ENCODE measurements at regions not wholly inside any gene's neighbourhood (a gene's known extent, or its start where the extent isn't known, plus 50 kb on each side); places are given as distances from the start of the nearest gene placed in this dataset.
"Not testable (repeated sequence)": the region's sequence is repeated elsewhere in the genome, so short reads cannot be mapped to it uniquely, and the experiment has no call there.

- DNase-seq (ENCODE audit: low read depth) = no peak
Observed at GRCh38 chr2:163187119-163187518, 348.6 kb upstream of the KCNH7 start.

DNA sequence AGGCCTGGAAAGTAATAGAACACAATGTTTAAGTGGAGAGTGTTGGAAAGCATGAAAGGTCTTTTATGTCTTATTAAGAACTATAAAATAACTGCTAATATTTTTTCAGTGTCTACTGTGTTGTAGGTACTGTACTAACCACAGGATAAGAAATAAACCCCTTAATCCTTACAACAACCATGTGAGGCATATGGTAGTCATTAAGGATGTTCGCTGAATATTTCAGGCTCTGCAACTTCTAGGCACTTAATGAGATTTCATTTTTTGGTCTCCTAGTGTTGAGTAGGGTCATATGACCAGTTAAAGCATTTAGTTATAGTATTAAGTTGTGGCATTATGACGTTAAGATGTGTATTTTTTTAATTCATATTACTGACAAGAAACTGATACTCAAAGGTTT, 346.6 kb upstream of the KCNH7 start:
- no peak for DNase-seq (ENCODE audit: low read depth)

DNA sequence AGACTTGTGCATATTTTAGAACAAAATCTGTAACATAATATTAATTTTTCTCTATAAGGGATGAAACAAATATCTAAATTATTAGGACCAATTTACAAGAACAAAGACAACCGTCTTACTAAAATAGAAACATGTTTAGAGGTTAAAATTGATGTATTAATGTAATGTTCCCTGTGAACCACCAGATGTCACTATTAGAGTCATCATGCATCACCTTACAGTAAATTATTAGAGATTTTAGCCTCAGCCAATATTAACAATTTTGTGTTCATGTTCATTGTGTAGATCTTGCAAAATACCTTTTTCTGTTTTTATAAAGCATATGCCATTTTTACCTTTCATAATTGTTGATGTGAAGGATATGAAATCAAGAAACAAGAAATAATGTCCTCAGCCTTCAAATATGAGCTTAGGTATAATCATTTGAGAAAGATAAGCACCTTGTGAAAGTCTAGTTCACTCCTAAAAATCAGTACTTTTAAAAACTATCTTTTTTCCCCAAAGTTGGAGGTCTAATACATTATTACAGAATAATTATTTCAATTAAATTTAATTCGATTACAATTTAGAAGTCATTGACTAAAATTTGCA, 344.3 kb upstream of the KCNH7 start:
- no peak for DNase-seq (ENCODE audit: low read depth)

- no peak for DNase-seq (ENCODE audit: low read depth)
Observed at GRCh38 chr2:163177592-163177991, 339.0 kb upstream of the KCNH7 start.

- no peak for DNase-seq (ENCODE audit: low read depth)
Observed at GRCh38 chr2:163175294-163175693, 336.7 kb upstream of the KCNH7 start.

- no peak for DNase-seq (ENCODE audit: low read depth)
Observed at GRCh38 chr2:163173591-163173990, 335.0 kb upstream of the KCNH7 start.

DNA sequence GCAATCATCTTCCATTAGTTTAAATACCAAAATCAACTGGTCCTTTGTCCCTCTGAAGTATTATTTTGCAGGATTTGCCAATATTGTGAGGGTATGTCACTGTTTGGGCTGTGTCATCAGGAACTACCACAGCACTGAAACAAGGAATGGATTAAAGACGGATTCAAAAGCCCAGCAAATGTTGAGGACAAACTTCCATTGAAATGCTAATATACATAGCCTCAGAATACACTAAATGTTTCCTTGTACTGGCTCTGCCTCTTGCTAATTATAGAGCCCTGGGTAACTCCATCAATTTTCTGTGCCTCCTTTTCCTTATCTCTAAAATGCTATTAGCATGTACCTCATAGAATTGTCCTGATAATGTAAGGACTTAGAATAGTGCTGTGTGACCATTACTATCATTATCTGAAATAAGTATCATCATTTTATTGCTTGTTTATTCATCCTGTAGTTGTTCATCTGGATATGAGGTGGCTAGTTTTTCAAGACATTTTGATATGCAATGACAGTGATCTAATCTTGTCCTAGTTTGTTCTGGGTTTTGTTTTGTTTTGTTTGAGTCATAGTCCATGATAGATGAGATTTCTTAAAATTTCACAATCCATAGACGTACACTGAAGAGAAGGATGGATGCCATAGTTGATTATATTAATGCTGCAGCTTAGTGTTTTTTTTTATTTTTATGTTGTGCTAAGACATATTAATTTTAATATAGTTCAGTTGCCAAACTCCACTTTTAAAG, 333.4 kb upstream of the KCNH7 start:
- no peak for DNase-seq (ENCODE audit: low read depth)

DNA sequence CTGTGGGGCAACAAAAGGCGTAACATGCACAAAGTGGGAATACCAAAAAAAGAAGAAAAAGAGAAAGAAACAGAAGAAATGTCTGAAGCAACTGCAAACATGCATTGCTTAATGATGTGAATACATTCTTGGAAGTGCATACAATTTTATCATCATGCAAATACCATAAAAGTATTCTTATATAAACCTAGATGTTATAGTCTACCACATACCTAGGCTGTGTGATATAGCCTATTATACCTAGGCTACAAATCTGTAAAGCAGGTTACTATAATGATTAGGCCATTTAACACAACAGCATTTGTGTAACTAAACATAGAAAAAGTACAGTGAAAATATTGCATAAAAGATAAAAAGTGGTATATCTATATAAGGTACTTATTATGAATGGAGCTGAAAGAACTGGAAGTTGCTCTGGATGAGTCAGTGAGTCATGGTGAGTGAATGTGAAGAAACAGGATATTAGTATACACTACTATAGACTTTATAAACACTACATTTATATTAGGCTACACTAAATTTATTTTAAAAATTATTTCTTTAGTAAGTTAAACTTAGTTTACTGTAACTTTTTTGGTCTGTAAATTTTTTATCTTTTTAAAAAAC, 319.4 kb upstream of the KCNH7 start:
- DNase-seq (ENCODE audit: low read depth) = no peak

DNA sequence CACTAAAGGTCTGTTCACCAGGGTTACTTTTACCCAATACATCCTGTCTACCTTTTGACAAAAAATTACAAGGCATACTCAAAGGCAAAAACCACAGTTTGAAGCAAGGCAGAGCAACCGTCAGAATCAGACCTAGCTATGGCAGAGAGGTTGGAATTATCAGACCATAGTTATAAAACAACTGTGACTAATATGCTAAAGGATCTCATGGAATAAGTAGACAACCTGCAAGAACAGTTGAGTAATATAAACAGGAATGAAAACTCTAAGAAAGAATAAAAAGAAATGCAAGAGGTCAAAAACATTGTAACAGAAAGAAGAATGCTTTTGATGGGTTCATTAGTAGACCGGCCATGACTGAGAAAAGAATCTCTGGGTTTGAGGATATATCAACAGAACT, 318.8 kb upstream of the KCNH7 start:
- DNase-seq (ENCODE audit: low read depth) = no peak

GRCh38 chr2:163155925-163156324, 317.4 kb upstream of the KCNH7 start:
- no peak for DNase-seq (ENCODE audit: low read depth)

DNA sequence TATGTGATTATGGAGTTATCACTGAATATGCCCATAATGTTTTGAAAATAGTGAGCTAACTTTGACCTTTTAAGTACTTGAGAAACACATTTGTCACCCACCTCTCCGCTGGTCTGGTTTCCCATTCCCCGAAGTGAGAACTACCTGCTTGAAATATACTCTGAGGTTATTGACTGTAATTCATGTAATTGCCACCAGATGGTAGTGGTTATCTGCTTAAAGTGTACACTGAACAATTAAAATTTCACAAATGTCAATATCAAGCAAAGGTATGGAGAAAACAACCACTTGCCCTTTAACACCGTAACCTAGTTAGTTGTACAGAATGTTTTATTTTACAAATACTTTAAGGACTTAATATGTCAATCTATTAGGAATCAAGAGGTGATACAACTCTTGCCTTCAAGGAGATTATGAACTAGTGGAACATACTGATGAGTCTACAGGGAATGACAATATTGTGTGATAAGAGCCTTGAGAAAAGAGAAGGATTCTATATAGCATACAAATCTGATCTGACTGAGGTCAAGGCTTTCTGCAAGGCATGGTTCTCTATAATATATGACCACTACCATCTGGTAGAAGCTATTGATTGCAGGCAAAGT, 316.8 kb upstream of the KCNH7 start:
- no peak for DNase-seq (ENCODE audit: low read depth)

- DNase-seq (ENCODE audit: low read depth) = no peak
Observed at GRCh38 chr2:163142618-163143017, 304.1 kb upstream of the KCNH7 start.

- DNase-seq (ENCODE audit: low read depth) = no peak
Observed at GRCh38 chr2:163138947-163139346, 300.4 kb upstream of the KCNH7 start.

DNA sequence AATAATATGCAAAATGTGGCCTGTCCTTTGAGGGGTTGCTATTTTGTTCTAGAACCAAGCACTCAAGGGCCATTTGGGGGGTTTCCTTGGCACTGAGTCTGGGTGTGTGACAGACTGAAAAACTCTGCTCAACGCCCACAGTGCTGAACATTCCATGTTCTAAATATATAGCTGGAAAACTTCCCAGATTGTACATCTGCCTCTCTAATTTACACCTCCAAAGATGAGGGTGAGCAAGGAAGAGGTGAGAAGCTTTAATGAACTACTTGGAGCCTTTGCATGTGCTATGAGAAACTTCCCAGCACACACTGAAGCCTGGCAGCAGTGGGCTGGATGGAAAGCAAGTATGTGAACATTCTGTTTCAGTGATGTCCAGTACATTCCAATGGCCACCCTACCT, 296.7 kb upstream of the KCNH7 start:
- DNase-seq (ENCODE audit: low read depth) = no peak

DNA sequence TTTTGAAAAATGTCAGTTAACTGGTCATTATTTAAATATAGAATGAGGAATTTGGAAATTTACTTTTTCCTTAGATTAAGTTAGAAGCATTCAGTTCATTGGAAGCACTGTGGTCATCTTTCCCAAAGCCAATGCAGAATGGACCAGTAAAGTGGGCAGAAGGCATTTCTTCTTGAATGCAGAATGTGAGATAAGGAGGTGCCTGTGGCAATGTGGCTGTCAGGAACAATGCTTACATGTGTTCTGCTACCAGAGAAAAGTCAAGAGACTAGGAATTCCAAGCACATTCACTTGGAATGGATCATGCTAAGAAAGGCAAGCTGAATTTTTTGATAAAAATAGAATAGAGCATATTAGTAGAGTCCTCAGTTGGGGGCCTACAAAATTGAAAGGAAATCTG, 295.0 kb upstream of the KCNH7 start:
- DNase-seq (ENCODE audit: low read depth) = no peak

DNA sequence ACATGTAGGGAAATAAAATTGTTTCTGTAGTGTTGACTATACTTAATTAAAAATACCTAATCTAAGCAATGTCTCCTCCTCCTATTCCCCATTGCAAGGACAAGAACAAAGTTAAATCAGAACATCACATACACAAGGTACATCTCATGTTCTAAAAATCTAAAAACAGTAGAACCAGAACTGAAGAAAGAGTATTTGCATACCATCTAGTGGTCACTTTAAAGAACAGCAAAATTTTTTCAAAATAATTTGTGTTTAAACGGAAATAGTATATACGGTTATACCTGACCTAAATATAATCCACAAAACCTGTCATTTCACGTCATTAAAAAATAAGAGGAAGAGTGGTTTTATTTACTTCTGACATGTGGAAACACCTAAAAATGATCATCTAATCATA, 294.3 kb upstream of the KCNH7 start:
- no peak for DNase-seq (ENCODE audit: low read depth)

DNA sequence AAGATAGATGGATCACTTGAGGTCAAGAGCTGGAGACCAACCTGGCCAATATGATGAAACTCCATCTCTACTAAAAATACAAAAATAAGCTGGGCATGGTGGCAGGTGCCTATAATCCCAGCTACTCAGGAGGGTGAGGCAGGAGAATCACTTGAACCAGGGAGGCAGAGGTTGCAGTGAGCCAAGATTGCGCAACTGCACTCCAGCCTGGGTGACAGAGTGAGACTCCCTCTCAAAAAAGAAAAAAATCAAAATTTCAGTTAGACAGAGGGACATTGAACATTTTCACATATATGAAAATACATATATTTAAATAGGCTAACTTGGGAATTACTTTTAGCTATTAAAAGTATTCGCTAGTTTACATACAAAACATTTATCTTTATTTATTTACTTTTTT, 293.6 kb upstream of the KCNH7 start:
- not testable (repeated sequence) for DNase-seq (ENCODE audit: low read depth)

- DNase-seq (ENCODE audit: low read depth) = no peak
Observed at GRCh38 chr2:163123526-163123925, 285.0 kb upstream of the KCNH7 start.

GRCh38 chr2:163122257-163122656, 283.7 kb upstream of the KCNH7 start:
- DNase-seq (ENCODE audit: low read depth) = no peak

- no peak for DNase-seq (ENCODE audit: low read depth)
Observed at GRCh38 chr2:163121483-163121882, 282.9 kb upstream of the KCNH7 start.

GRCh38 chr2:163119966-163120365, 281.4 kb upstream of the KCNH7 start:
- no peak for DNase-seq (ENCODE audit: low read depth)

DNA sequence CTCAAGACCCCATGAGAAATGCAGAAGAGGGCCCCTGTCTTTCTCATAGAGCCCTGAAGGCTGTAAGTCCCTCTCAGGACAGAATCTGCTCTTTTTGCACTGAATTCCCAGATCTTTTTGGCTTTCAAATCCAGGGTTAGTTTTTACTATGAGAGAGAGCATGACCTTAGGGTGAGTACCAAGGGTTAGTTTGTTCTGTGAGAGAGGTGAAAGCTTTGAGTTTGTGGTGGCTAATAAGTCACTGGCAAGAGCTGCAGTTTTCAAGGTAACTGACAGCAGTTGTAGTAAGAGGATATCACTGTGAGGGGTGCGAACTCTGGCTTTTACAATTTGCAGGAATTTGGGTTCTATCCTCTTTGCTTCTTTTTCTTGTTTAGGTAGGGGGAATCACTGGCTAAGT, 248.4 kb upstream of the KCNH7 start:
- DNase-seq (ENCODE audit: low read depth) = no peak

- not testable (repeated sequence) for DNase-seq (ENCODE audit: low read depth)
Observed at GRCh38 chr2:163085366-163086024, 246.9 kb upstream of the KCNH7 start.

Measured in stromal cell of bone marrow (primary cell).